Naive thymus-derived CD4-positive, alpha-beta T cell (primary cell): ENCODE measurements at regions not wholly inside any gene's neighbourhood (a gene's known extent, or its start where the extent isn't known, plus 50 kb on each side); places are given as distances from the start of the nearest gene placed in this dataset.
"Not testable (repeated sequence)": the region's sequence is repeated elsewhere in the genome, so short reads cannot be mapped to it uniquely, and the experiment has no call there.

Experiments
- ATAC-seq: fragments of 150-1000 bp; cut with Tn5 transposase; 2 replicates; pipeline ENCODE4 v1.10.0; 2021; ENCODE audit warnings: mild to moderate bottlenecking, moderate library complexity
- CTCF ChIA-PET: fragments of 350-600 bp; sonication (Branson Sonifier 250); formaldehyde crosslinking; loops from one replicate; lab custom pipeline; 2021; ENCODE audit warnings: antibody characterized with exemption; lab: Charles Lee
- POLR2A ChIA-PET: fragments of 350-600 bp; sonication (Branson Sonifier 250); formaldehyde crosslinking; loops from one replicate; lab custom pipeline; 2021; ENCODE audit warnings: antibody characterized with exemption, inconsistent platforms; lab: Charles Lee
- DNase-seq, 9 donors: peaks; one replicate each; pipeline versions ENCODE4 v3.0.0 to v3.0.0-alpha.2; 2020 to 2022; ENCODE audit warnings: mixed read lengths in 1 of 9
- H3K27ac ChIP-seq: one replicate; pipeline ENCODE4 v1.7.0; 2013; ENCODE audit warnings: mild to moderate bottlenecking, low read depth, low read length, moderate library complexity
- H3K27me3 ChIP-seq, 2 donors: one replicate each; pipeline ENCODE4 v1.7.0; 2013; ENCODE audit warnings: low read length in 2 of 2, mild to moderate bottlenecking in 2 of 2, moderate library complexity in 2 of 2; ENCODE audit not compliant: control insufficient read depth in 2 of 2, insufficient read depth in 2 of 2
- H3K36me3 ChIP-seq, 3 experiments: 1 replicate in 2 of 3; 2 replicates in 1 of 3; pipeline ENCODE4 v1.7.0; 2013; ENCODE audit warnings: low read length in 3 of 3, mild to moderate bottlenecking in 3 of 3, moderate library complexity in 1 of 3; ENCODE audit not compliant: insufficient read depth in 3 of 3, control insufficient read depth in 2 of 3
- H3K4me1 ChIP-seq, 2 donors: one replicate each; pipeline ENCODE4 v1.7.0; 2013; ENCODE audit warnings: low read length in 2 of 2, mild to moderate bottlenecking in 2 of 2, moderate library complexity in 1 of 2; ENCODE audit not compliant: control insufficient read depth in 2 of 2, insufficient read depth in 2 of 2
- H3K4me3 ChIP-seq: 2 replicates; pipeline ENCODE4 v1.7.0; 2013; ENCODE audit warnings: mild to moderate bottlenecking, low read length
- H3K9me3 ChIP-seq, 3 experiments: 1 replicate in 2 of 3; 2 replicates in 1 of 3; pipeline ENCODE4 v1.7.0; 2013; ENCODE audit warnings: low read length in 3 of 3; ENCODE audit not compliant: control insufficient read depth in 2 of 3
- H3K27ac Mint-ChIP-seq, 9 donors: one replicate each; pipeline ENCODE4 v1.8.0; 2020 to 2022; ENCODE audit warnings: mixed read lengths in 9 of 9, mild to moderate bottlenecking in 8 of 9, moderate library complexity in 5 of 9, inconsistent platforms in 2 of 9
- H3K27me3 Mint-ChIP-seq, 5 donors: one replicate each; pipeline ENCODE4 v1.8.0; 2021 to 2022; ENCODE audit warnings: mixed read lengths in 5 of 5, mild to moderate bottlenecking in 1 of 5
- H3K36me3 Mint-ChIP-seq, 5 donors: one replicate each; pipeline ENCODE4 v1.8.0; 2020 to 2022; ENCODE audit warnings: mixed read lengths in 5 of 5, mild to moderate bottlenecking in 3 of 5, inconsistent platforms in 1 of 5
- H3K4me1 Mint-ChIP-seq, 7 donors: one replicate each; pipeline ENCODE4 v1.8.0; 2020 to 2022; ENCODE audit warnings: mixed read lengths in 7 of 7, mild to moderate bottlenecking in 3 of 7, inconsistent platforms in 1 of 7
- H3K4me3 Mint-ChIP-seq, 10 donors: one replicate each; pipeline ENCODE4 v1.8.0; 2020 to 2022; ENCODE audit warnings: mild to moderate bottlenecking in 10 of 10, mixed read lengths in 10 of 10, moderate library complexity in 6 of 10, inconsistent platforms in 2 of 10
- H3K9me3 Mint-ChIP-seq, 11 donors: one replicate each; pipeline ENCODE4 v1.8.0; 2020 to 2022; ENCODE audit warnings: mixed read lengths in 11 of 11, mild to moderate bottlenecking in 4 of 11, inconsistent platforms in 1 of 11, moderate library complexity in 1 of 11
- intact Hi-C, 2 donors: fragments of 100-400 bp; cut with micrococcal nuclease; formaldehyde crosslinking; loops; one replicate each; pipeline ENCODE4 v1.15.1; 2023

- ChIA-PET POLR2A (no interaction called here), CTCF (no interaction called here)
- Mint-ChIP-seq H3K9me3 (peaks cover 0 to 27% (median 0%) of the 10 kb centered on the region in 11 donors), H3K27me3 (peaks cover 0 to 7% (median 0%) of the 10 kb centered on the region in 5 donors), H3K36me3 (no peaks in the 10 kb centered on the region), H3K4me3 (no peak overlapping the region), H3K4me1 (no peaks in the 10 kb centered on the region), H3K27ac (no peak overlapping the region)
- no peak for DNase-seq
- Histone ChIP-seq H3K4me1 (no peaks in the 10 kb centered on the region), H3K4me3 (no peak overlapping the region), H3K36me3 (no peaks in the 10 kb centered on the region), H3K27ac (no peak overlapping the region), H3K27me3 (no peaks in the 10 kb centered on the region), H3K9me3 (no peaks in the 10 kb centered on the region)
- no peak for ATAC-seq
- intact Hi-C loops, result no loop called here
Observed at GRCh38 chr17:70584255-70584654, 414.9 kb downstream of the KCNJ2 start.

GRCh38 chr17:70588003-70588402 is 418.7 kb downstream of the KCNJ2 start:
- H3K36me3 ChIP-seq, result no peaks in the 10 kb centered on the region
- H3K4me3 ChIP-seq, result no peak overlapping the region
- no peaks in the 10 kb centered on the region for H3K27me3 ChIP-seq
- Mint-ChIP-seq H3K4me1 (no peaks in the 10 kb centered on the region), H3K27me3 (peaks cover 0 to 9% (median 0%) of the 10 kb centered on the region in 5 donors), H3K27ac (no peak overlapping the region), H3K4me3 (no peak overlapping the region), H3K36me3 (no peaks in the 10 kb centered on the region), H3K9me3 (peaks cover 0 to 12% (median 0%) of the 10 kb centered on the region in 11 donors)
- no peak for ATAC-seq
- H3K4me1 ChIP-seq, result no peaks in the 10 kb centered on the region
- no peak overlapping the region for H3K27ac ChIP-seq
- intact Hi-C loops, result no loop called here
- CTCF ChIA-PET, result no interaction called here
- DNase-seq, result no peak
- POLR2A ChIA-PET, result no interaction called here
- no peaks in the 10 kb centered on the region for H3K9me3 ChIP-seq

DNA sequence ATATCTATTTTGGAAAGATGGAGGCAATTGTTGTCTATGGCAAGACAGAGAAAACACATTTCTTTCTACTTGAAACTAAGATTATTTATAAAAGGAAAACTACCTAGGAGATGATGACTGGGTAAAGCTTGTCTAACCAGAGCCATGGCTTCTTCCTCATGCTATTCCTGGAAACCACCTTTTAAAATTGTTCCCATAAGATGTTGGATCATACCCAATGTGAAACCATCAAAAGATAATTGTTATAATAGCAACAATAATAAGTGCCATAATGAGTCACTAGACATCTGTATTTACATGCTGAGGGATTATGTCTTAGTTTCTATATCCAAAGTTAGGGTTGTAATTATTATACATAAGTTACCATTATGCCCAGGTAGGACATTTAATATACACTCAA is 428.4 kb downstream of the KCNJ2 start:
- H3K9me3 ChIP-seq, result no peaks in the 10 kb centered on the region
- H3K27ac ChIP-seq, result no peak overlapping the region
- peaks cover 0 to 6% (median 0%) of the 10 kb centered on the region in 5 donors for H3K27me3 Mint-ChIP-seq
- no peak overlapping the region for H3K4me3 ChIP-seq
- no peaks in the 10 kb centered on the region for H3K36me3 Mint-ChIP-seq
- ChIA-PET CTCF (no interaction called here), POLR2A (no interaction called here)
- no peaks in the 10 kb centered on the region for H3K4me1 Mint-ChIP-seq
- no peak for DNase-seq
- H3K36me3 ChIP-seq, result no peaks in the 10 kb centered on the region
- H3K9me3 Mint-ChIP-seq, result no peaks in the 10 kb centered on the region
- intact Hi-C loops, result no loop called here
- H3K27ac Mint-ChIP-seq, result no peak overlapping the region
- no peak for ATAC-seq
- no peaks in the 10 kb centered on the region for H3K4me1 ChIP-seq
- H3K27me3 ChIP-seq, result no peaks in the 10 kb centered on the region
- no peak overlapping the region for H3K4me3 Mint-ChIP-seq

GRCh38 chr17:70599198-70599597 is 429.9 kb downstream of the KCNJ2 start:
- H3K27me3 Mint-ChIP-seq, result peaks cover 0 to 6% (median 0%) of the 10 kb centered on the region in 5 donors
- Histone ChIP-seq H3K36me3 (no peaks in the 10 kb centered on the region), H3K27ac (no peak overlapping the region), H3K4me1 (no peaks in the 10 kb centered on the region), H3K27me3 (no peaks in the 10 kb centered on the region), H3K9me3 (no peaks in the 10 kb centered on the region), H3K4me3 (no peak overlapping the region)
- DNase-seq, result no peak
- no peaks in the 10 kb centered on the region for H3K4me1 Mint-ChIP-seq
- POLR2A ChIA-PET, result no interaction called here
- H3K36me3 Mint-ChIP-seq, result no peaks in the 10 kb centered on the region
- ATAC-seq, result no peak
- no peaks in the 10 kb centered on the region for H3K9me3 Mint-ChIP-seq
- no peak overlapping the region for H3K27ac Mint-ChIP-seq
- intact Hi-C loops, result no loop called here
- no peak overlapping the region for H3K4me3 Mint-ChIP-seq
- CTCF ChIA-PET, result no interaction called here

DNA sequence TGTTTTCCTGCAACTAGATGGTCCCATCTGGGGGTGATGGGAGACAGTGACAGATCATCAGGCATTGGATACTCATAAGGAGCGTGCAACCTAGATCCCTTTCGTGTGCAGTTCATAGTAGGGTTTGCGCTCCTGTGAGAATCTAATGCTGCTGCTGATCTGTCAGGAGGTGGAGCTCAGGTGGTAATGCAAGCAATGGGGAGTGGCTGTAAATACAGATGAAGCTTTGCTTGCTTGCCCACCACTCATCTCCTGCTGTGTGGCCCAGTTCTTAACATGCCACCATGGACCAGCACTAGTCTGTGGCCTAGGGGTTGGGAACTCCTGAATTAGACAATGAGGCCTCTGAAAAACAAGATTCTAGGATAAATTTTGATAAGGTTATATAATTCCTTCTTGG is 430.6 kb downstream of the KCNJ2 start:
- intact Hi-C loops, H3K9me3 ChIP-seq, H3K4me1 ChIP-seq, H3K27me3 ChIP-seq, H3K4me1 Mint-ChIP-seq, H3K27ac ChIP-seq, H3K4me3 ChIP-seq, POLR2A ChIA-PET, H3K9me3 Mint-ChIP-seq, CTCF ChIA-PET, H3K27me3 Mint-ChIP-seq, ATAC-seq, H3K36me3 Mint-ChIP-seq, DNase-seq, H3K36me3 ChIP-seq, H3K27ac Mint-ChIP-seq, H3K4me3 Mint-ChIP-seq: not testable (repeated sequence)

GRCh38 chr17:70603226-70603625 is 433.9 kb downstream of the KCNJ2 start:
- Mint-ChIP-seq H3K4me3 (no peak overlapping the region), H3K36me3 (no peaks in the 10 kb centered on the region), H3K27ac (no peak overlapping the region), H3K9me3 (peaks cover 0 to 3% (median 0%) of the 10 kb centered on the region in 11 donors), H3K27me3 (peaks cover 0 to 6% (median 0%) of the 10 kb centered on the region in 5 donors), H3K4me1 (no peaks in the 10 kb centered on the region)
- Histone ChIP-seq H3K9me3 (no peaks in the 10 kb centered on the region), H3K27me3 (no peaks in the 10 kb centered on the region), H3K4me1 (no peaks in the 10 kb centered on the region), H3K36me3 (no peaks in the 10 kb centered on the region), H3K4me3 (no peak overlapping the region), H3K27ac (no peak overlapping the region)
- no peak for ATAC-seq
- POLR2A ChIA-PET, result no interaction called here
- CTCF ChIA-PET, result no interaction called here
- no peak for DNase-seq
- intact Hi-C loops, result no loop called here

DNA sequence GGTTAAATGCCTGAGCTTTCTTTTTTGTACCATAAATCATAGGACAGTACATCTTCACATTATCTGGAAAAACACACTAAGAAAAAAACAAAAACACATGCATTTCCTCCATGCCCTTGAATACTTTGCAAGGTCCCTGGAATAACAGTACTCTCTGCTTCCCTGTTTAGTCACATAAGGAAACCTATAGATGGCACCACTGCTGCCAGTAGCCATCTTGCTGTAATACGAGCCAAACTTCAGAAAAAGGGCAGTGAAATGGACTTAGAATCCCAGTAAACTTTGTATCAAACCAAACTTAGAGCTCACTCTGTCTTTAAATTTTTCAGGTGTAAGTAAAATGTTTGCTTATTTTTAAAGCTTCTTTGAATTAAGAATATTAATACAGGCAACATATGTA is 435.5 kb downstream of the KCNJ2 start:
- no peak overlapping the region for H3K4me3 Mint-ChIP-seq

More for the DNA sequence above, 435.5 kb downstream of the KCNJ2 start:
- Histone ChIP-seq H3K9me3 (no peaks in the 10 kb centered on the region), H3K27ac (no peak overlapping the region), H3K27me3 (no peaks in the 10 kb centered on the region), H3K36me3 (no peaks in the 10 kb centered on the region), H3K4me1 (no peaks in the 10 kb centered on the region), H3K4me3 (no peak overlapping the region)
- Mint-ChIP-seq H3K9me3 (peaks cover 0 to 3% (median 0%) of the 10 kb centered on the region in 11 donors), H3K27me3 (peaks cover 0 to 6% (median 0%) of the 10 kb centered on the region in 5 donors), H3K36me3 (no peaks in the 10 kb centered on the region), H3K4me1 (no peaks in the 10 kb centered on the region), H3K27ac (no peak overlapping the region)
- ChIA-PET CTCF (no interaction called here), POLR2A (no interaction called here)
- no peak for ATAC-seq
- no peak for DNase-seq
- intact Hi-C loops, result no loop called here
